Stimulated activated CD8-positive, alpha-beta memory T cell treated with anti-CD3 and anti-CD28 coated beads, Interleukin-15, amount 100 ng/mL, for 24 hours (primary cell): ENCODE measurements at regions not wholly inside any gene's neighbourhood (a gene's known extent, or its start where the extent isn't known, plus 50 kb on each side); places are given as distances from the start of the nearest gene placed in this dataset.
"Not testable (repeated sequence)": the region's sequence is repeated elsewhere in the genome, so short reads cannot be mapped to it uniquely, and the experiment has no call there.

ENCODE experiments used
- DNase-seq: peaks from one replicate; pipeline ENCODE4 v3.0.0-alpha.2; 2020; ENCODE audit warnings: low read depth

DNA sequence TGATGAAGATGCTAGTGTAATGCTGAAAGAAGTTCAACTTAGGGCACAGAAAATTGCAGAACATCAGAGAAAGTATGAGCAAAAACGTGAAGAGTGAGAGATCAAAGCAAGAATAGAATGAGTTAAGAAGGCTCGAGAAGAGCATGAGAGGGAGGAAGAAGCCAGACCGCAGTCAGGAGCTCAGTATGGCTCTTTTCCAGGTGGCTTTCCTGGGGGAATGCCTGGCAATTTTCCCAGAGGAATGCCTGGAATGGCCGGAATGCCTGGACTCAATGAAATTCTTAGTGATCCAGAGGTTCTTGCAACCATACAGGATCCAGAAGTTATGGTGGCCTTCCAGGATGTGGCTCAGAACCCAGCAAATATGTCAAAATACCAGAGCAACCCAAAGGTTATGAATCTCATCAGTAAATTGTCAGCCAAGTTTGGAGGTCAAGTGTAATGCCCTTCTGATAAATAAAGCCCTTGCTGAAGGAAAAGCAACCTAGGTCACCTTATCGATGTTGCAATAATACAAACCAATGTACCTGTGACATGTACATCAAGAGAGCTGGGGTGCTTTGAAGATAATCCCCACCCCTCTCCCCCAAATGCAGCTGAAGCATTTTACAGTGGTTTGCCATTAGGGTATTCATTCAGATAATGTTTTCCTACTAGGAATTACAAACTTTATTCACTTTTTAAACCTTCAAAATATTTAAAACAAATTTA, 277.9 kb downstream of the LPIN1 start:
- not testable (repeated sequence) for DNase-seq

DNA sequence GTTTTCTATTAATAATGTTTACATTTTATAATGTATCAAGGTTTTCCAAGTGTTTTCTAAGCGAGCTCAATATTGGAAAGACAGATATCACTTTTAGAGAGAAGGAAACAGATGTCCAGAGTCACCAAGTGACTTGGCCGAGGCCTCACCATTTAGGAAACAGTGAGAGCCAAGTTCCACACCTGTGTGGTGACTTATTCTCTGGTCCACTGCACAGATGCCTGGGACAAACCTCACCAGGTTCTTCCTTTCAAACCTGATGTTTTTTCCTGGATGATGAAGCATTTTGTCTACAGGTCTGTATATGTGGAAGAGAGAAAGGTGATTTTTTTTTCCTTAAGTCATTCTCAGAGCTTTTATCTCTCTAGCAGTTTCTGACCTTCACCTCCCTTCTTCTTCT, 280.7 kb downstream of the LPIN1 start:
- DNase-seq: no peak

DNA sequence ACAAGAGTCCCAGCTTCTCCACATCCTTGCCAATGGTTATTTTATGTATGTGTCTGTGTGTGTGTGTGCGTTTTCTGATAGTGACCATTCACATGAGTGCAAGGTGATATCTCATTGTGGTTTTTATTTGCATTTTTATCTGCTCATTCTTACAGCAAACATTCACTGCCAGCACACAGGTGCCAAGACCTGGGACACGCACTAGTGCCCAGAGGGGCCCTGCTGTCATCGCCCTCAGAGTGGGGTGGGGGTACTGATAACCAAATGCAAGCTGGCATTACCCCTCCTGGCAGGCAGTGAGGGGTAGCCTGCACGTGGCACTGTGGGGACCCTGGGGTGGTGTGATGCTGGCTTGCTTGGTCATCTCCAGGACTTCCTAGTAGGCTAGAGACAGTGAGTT, 285.4 kb downstream of the LPIN1 start:
- DNase-seq: no peak

DNA sequence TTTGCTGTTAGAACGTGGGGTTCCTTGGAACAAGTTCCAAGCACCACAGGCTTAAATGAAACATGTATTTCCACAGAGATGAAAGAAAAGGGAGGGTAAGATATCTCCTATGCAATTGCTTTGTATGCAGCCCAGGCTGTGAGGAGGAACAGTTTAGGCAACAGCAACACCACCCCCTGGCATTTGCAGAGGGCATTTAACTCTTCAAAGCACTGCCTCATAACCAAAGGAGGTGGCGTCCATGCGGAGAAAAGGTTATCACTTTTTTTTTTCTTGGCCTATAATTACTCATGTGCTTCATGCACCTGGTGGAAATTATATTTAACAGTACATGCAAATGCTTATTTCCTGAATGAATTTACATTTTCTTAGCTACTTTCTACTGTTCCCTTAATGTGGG, 286.0 kb downstream of the LPIN1 start:
- DNase-seq: no peak

DNA sequence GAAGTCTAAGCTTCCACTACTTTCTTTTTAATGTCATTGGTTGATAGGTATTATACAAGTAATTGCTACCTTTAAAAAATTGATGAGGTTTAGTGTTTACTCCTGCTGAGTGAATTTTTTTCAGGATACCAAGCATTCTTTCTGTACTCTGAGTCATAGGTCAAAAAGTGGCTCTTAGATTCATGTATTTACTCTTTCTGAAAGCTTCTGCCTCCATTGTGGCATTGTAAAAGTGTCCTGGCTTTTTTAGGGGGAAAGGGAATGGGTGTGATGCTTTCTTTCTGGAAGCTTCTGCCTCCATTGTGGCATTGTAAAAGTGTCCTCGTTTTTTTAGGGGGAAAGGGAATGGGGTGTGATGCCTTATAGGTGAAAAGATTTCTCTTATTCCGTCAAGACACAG, 286.5 kb downstream of the LPIN1 start:
- DNase-seq: no peak

- no peak for DNase-seq
These were observed 287.1 kb downstream of the LPIN1 start for GRCh38 chr2:12033494-12033893.

DNA sequence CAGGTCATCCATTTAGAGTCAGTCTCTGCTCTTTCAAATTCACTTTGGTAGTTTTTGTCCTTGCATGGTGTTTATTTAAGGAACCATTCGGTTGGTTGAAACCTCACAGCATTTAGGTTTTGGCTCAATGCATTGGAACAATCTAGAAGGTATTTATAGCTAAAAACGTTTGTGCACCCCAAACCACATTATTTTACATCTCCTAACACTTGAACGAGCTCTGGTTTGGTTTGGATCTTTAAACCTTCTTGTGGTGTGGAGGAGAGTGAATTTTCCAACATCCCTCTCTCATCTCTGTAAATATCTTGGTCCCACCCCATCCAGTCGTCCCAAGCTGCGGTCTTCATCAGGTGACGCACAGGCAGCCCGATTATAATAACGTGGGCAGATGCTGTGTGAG, 287.9 kb downstream of the LPIN1 start:
- DNase-seq: no peak

GRCh38 chr2:12035029-12035720, 288.7 kb downstream of the LPIN1 start:
- DNase-seq: no peak

GRCh38 chr2:12035956-12036639, 289.7 kb downstream of the LPIN1 start:
- no peak for DNase-seq

GRCh38 chr2:12036640-12036983, 290.2 kb downstream of the LPIN1 start:
- no peak for DNase-seq

DNA sequence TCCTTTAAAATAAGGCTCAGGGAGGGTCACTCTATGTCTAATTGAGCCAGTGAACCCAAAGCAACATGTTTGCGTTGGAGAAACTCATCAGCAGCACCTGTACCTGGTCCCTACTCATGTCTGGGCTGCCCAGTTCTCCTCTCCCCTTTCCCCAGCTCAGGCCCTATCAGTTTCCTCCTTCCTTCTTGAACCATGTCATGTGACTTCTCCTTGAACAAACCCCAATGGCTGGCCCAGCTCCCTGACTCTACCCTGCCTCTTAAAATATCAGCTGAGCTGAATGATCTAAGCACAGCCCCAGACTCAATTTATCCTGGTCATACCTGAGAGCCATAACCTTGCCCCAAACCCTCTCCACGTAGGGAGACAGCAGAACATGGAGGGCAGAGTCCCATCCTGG, 290.9 kb downstream of the LPIN1 start:
- DNase-seq: no peak

DNA sequence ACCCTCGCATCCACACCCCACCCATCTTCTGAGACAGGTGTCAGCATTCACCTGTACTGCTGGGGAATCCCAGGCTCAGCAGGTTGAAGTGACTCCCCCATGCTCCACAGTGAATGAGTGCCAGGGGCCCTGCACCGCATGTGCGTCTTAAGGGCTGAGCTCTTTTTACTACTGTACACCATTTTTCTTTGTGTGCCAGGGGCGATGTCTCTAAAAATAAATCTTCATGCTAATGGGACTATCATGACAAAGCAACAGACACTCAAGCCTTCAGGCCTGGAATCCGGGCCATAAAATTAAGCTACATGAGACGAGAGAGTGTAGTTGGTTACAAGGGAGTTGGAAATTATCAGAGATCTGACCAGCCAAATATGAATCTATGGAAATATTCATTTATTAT, 294.8 kb downstream of the LPIN1 start:
- DNase-seq: no peak

GRCh38 chr2:12043131-12043530, 296.7 kb downstream of the LPIN1 start:
- DNase-seq: no peak

- no peak for DNase-seq
These were observed 298.4 kb downstream of the LPIN1 start for GRCh38 chr2:12044857-12045256.

DNA sequence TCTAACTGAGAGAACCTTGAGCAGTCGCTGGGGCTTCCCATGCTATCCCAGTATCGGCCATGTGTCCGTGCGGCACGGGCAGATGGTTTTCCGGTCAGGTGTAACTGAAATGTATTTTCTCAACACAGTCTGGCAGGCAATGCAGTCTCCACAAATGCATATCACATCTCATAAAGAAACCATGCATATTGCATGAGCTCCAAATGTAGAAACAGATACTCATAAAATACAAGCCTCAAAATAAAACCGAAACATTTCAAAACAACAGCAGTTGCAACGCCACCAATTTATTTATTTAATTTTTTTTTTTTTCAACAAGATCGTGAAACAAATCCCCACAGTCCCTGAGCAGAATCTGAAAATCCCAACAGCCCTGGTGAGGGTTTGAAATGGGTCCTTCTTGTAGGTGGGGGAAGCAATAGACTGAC, 299.4 kb downstream of the LPIN1 start:
- DNase-seq: no peak

- no peak for DNase-seq
These were observed 300.2 kb downstream of the LPIN1 start for GRCh38 chr2:12046641-12047040.

GRCh38 chr2:12047761-12048160, 301.3 kb downstream of the LPIN1 start:
- no peak for DNase-seq

DNA sequence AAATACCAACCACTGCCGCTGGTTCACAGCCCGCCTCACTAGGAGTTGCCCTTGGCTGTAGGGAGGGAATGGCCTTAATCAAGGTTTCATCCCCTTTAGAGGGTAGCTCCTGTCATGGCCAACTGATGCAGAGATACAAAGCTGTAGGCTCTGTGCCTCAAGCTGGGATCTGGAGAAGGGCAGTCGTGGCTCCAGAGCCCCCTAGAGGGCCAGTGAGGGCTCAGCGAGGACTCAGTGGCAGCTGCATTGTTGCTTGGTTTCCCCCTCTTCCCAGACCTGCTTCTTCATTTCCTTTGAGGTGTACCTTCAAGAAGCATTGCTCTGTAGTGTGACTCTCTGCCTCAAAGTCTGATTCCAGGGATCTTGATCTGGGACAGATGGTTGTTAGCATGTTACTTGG, 302.1 kb downstream of the LPIN1 start:
- DNase-seq: no peak

GRCh38 chr2:12050396-12050795, 304.0 kb downstream of the LPIN1 start:
- no peak for DNase-seq

GRCh38 chr2:12051831-12052230, 305.4 kb downstream of the LPIN1 start:
- no peak for DNase-seq

DNA sequence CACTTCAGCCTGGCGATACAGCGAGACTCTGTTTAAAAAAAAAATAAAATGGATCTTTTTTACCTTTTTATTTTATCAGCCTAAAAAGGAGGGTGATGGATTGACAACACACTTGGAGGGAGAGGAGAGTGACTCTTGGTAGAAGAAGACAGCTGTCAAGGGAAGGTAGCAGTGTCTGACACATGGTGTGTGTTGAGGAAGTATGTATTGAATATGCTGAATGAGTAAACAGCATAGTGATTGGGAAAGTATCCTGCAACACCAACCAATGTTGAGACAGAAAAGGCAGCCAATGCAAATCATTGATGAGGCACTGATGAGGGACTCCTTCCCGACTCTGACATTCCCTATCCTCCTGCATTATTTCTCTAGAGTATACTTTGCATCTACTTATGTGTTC, 306.4 kb downstream of the LPIN1 start:
- no peak for DNase-seq

DNA sequence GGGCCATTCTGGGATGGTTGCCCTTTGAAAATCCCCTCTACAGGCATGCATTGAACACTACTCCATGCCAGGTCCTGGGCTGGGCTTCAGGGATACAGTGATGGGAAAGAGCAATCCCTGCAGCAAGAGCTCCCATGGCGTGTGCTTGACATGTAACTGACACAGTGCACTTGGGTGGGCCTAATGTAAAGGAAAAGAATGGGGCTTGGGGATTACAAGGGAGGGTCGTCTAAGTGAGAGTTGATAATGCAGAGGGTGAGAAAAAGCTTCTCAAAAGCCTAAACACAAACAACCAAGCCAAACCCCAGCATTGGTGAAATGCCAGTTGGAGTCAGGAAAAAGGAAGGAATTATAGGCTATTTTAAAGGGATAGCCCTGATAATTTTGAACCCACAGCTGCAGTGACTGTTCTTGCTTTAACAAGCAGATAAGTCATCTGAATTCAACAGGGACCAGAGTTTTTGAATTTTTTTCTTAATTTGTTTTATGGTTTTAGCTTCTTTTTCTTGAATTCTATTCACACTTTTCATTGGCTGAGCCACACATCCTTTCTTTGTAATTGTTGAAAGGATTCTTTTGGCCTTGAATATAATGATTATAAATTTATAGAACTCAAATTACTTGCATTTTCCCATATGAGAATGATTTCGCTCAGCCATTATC, 308.7 kb downstream of the LPIN1 start:
- DNase-seq: no peak
